NB4 (cell line): ENCODE measurements at regions not wholly inside any gene's neighbourhood (a gene's known extent, or its start where the extent isn't known, plus 50 kb on each side); places are given as distances from the start of the nearest gene placed in this dataset.

ENCODE experiments used
- DNase-seq: peaks from one replicate; pipeline ENCODE4 v3.0.0; 2010; ENCODE audit warnings: low read depth
- H3K4me3 ChIP-seq: one replicate; pipeline ENCODE4 v1.5.1; 2011; ENCODE audit warnings: mild to moderate bottlenecking, low read depth, low read length, moderate library complexity
- CTCF ChIP-seq: IDR thresholded peaks from one replicate; pipeline ENCODE4 v1.5.1; 2012; ENCODE audit warnings: low read depth, low read length
- MAX ChIP-seq: IDR thresholded peaks from 2 replicates; pipeline ENCODE4 v1.6.1; 2011; ENCODE audit warnings: low read depth, low read length
- MYC ChIP-seq: IDR thresholded peaks from 2 replicates; pipeline ENCODE4 v1.6.1; 2011; ENCODE audit warnings: low read depth, low read length
- POLR2A ChIP-seq: IDR thresholded peaks from 2 replicates; pipeline ENCODE4 v1.6.1; 2011; ENCODE audit warnings: mild to moderate bottlenecking; ENCODE audit not compliant: insufficient read length; ENCODE audit errors: extremely low read depth

GRCh38 chr2:204260162-204260877 lies 285.0 kb upstream of the PARD3B start:
- DNase-seq = peak; percentile 66
- TF ChIP-seq MAX (peak; percentile 35; the same call in 1 of the 2 replicates), POLR2A (no peak), CTCF (peak; percentile 65), MYC (no peak)
- H3K4me3 ChIP-seq = no peak overlapping the region

GRCh38 chr2:204260901-204261300 lies 284.4 kb upstream of the PARD3B start:
- no peak for DNase-seq
- no peak for TF ChIP-seq POLR2A
- TF ChIP-seq MAX = no peak
- no peak for TF ChIP-seq CTCF
- TF ChIP-seq MYC = no peak
- H3K4me3 ChIP-seq = no peak overlapping the region

GRCh38 chr2:204261846-204262245 lies 283.4 kb upstream of the PARD3B start:
- no peak overlapping the region for H3K4me3 ChIP-seq
- TF ChIP-seq CTCF (no peak), MAX (no peak), MYC (no peak)
- DNase-seq = no peak

GRCh38 chr2:204264085-204264553 lies 281.2 kb upstream of the PARD3B start:
- no peak for TF ChIP-seq MAX
- TF ChIP-seq CTCF = no peak
- TF ChIP-seq POLR2A = no peak
- no peak for TF ChIP-seq MYC
- no peak overlapping the region for H3K4me3 ChIP-seq
- DNase-seq = no peak

- DNase-seq = no peak
- TF ChIP-seq MYC (no peak), MAX (no peak), CTCF (no peak), POLR2A (no peak)
- H3K4me3 ChIP-seq = no peak overlapping the region
Measured at GRCh38 chr2:204264621-204265140, 280.6 kb upstream of the PARD3B start.
